Adrenal gland (tissue), 5 donors: ENCODE measurements at regions not wholly inside any gene's neighbourhood (a gene's known extent, or its start where the extent isn't known, plus 50 kb on each side); places are given as distances from the start of the nearest gene placed in this dataset.

Source experiments
- POLR2A ChIP-seq, 2 donors: fragments of 450-650 bp; IDR thresholded peaks; one replicate each; pipeline ENCODE4 v1.6.1; 2017; ENCODE audit warnings: antibody characterized with exemption in 2 of 2, mild to moderate bottlenecking in 2 of 2, moderate library complexity in 1 of 2
- TF ChIP-seq, protein P1 (sequence below), 6 experiments: fragments of 450-650 bp in 4 of 6; fragments of 200-600 bp in 2 of 6; sonication (generic) in 1 of 6; IDR thresholded peaks; 1 replicate in 5 of 6; 2 replicates in 1 of 6; pipeline versions ENCODE4 v1.5.1 to v1.8.0; 2016 to 2021; ENCODE audit warnings: antibody characterized with exemption in 6 of 6, mild to moderate bottlenecking in 2 of 6, moderate library complexity in 1 of 6
- donor health status: DM: no; HTN: no; CAD: no.

DNA sequence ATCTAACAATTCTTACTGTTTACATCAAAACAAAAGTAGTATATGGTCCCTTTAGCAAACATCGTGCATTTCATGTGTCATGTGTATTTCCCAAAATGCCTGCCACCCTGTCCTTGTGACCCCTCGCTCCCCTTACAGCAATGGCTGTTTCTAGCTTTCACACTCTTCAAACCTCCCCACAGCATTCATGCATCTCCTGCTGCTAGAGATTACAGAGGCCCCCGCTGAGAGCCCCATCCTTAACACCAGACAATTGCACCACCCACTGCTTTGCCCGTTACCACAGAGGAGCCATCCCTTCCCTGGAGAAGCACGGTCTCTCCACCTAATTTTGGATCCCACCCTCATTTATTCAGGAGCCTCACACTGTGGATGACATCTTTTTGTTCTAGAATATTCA, 149.7 kb upstream of the IRX4 start:
- TF ChIP-seq, protein P1, sequence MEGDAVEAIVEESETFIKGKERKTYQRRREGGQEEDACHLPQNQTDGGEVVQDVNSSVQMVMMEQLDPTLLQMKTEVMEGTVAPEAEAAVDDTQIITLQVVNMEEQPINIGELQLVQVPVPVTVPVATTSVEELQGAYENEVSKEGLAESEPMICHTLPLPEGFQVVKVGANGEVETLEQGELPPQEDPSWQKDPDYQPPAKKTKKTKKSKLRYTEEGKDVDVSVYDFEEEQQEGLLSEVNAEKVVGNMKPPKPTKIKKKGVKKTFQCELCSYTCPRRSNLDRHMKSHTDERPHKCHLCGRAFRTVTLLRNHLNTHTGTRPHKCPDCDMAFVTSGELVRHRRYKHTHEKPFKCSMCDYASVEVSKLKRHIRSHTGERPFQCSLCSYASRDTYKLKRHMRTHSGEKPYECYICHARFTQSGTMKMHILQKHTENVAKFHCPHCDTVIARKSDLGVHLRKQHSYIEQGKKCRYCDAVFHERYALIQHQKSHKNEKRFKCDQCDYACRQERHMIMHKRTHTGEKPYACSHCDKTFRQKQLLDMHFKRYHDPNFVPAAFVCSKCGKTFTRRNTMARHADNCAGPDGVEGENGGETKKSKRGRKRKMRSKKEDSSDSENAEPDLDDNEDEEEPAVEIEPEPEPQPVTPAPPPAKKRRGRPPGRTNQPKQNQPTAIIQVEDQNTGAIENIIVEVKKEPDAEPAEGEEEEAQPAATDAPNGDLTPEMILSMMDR (IDR thresholded peaks at IDR 0.05) = no peak
- TF ChIP-seq POLR2A (IDR thresholded peaks at IDR 0.05) = no peak
